HEK293T (cell line): ENCODE measurements at regions not wholly inside any gene's neighbourhood (a gene's known extent, or its start where the extent isn't known, plus 50 kb on each side); places are given as distances from the start of the nearest gene placed in this dataset.

Experiments used
- FOXA1 ChIP-seq: fragments of 450-650 bp; IDR thresholded peaks from 2 replicates; pipeline ENCODE4 v1.6.1; 2016; ENCODE audit warnings: mild to moderate bottlenecking
- L3MBTL2 ChIP-seq: fragments of 450-650 bp; conservative IDR thresholded peaks from 2 replicates; pipeline ENCODE4 v1.6.1; 2016; ENCODE audit warnings: mild to moderate bottlenecking
- LEF1 ChIP-seq: fragments of 450-650 bp; IDR thresholded peaks from 2 replicates; pipeline ENCODE4 v1.6.1; 2017; ENCODE audit warnings: mild to moderate bottlenecking, borderline replicate concordance
- NFRKB ChIP-seq: fragments of 450-650 bp; IDR thresholded peaks from 2 replicates; pipeline ENCODE4 v1.6.1; 2016; ENCODE audit warnings: mild to moderate bottlenecking, moderate library complexity
- PKNOX1 ChIP-seq: fragments of 450-650 bp; IDR thresholded peaks from 2 replicates; pipeline ENCODE4 v1.6.1; 2016
- SUZ12 ChIP-seq: fragments of 450-650 bp; IDR thresholded peaks from 2 replicates; pipeline ENCODE4 v1.6.1; 2016; ENCODE audit warnings: mild to moderate bottlenecking
- TARDBP ChIP-seq: fragments of 450-650 bp; IDR thresholded peaks from 2 replicates; pipeline ENCODE4 v1.6.1; 2016

- no peak for TF ChIP-seq FOXA1
- TF ChIP-seq SUZ12 = no peak
- no peak for TF ChIP-seq LEF1
- TF ChIP-seq PKNOX1 = no peak
- TF ChIP-seq TARDBP = no peak
- TF ChIP-seq L3MBTL2 = no peak
- no peak for TF ChIP-seq NFRKB
Measured at GRCh38 chr5:42242881-42243485, 180.3 kb upstream of the GHR start.
